HG02642 (cell line): ENCODE measurements at regions not wholly inside any gene's neighbourhood (a gene's known extent, or its start where the extent isn't known, plus 50 kb on each side); places are given as distances from the start of the nearest gene placed in this dataset.

ENCODE experiments used
- ATAC-seq: cut with Tn5 transposase; IDR thresholded peaks from one replicate; pipeline ENCODE4 v1.9.1; 2021; ENCODE audit warnings: mild to moderate bottlenecking; ENCODE audit not compliant: unreplicated experiment, poor library complexity

- ATAC-seq: no peak
Measured at GRCh38 chr13:105030851-105031250, 1504.6 kb downstream of the EFNB2 start.

DNA sequence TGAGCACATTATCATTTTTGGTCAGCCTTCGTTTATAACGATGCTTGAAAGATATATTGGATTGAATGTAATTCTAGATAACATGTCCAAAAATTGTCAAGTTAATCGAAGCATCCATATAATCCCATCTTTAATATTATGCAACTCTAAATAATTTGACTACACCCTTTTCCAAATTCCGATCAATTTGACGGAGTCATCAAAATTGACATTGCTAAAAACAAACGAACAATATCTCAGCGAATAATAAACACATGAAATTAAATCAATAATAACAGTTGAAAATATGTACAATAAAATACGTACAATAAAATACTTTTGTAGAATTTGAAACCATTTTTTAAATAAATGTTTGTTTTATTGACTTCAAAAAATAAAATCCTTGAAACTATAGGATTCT is 1516.4 kb downstream of the EFNB2 start:
- no peak for ATAC-seq

GRCh38 chr13:105016266-105016665 is 1519.2 kb downstream of the EFNB2 start:
- ATAC-seq: no peak

DNA sequence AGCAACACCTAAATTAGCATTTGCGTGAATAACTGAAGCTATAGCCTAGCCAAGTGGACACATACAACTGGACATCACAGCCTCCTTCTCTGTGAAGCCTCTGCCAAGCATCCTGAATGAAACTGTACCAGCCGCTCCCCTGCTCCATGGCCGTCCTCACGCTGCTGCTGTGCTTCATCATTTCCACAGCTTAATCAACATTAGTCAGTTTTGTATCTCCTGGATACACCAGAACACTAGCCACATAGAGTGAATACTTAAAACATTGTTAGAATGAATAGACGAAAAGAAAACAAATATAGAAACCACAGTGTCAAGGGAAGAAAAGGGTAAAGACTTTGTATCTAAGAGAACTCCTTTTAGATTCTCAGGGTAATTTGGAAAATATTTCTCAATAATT is 1526.9 kb downstream of the EFNB2 start:
- no peak for ATAC-seq

GRCh38 chr13:105007166-105007808 is 1528.2 kb downstream of the EFNB2 start:
- no peak for ATAC-seq

GRCh38 chr13:104996022-104996421 is 1539.4 kb downstream of the EFNB2 start:
- no peak for ATAC-seq

DNA sequence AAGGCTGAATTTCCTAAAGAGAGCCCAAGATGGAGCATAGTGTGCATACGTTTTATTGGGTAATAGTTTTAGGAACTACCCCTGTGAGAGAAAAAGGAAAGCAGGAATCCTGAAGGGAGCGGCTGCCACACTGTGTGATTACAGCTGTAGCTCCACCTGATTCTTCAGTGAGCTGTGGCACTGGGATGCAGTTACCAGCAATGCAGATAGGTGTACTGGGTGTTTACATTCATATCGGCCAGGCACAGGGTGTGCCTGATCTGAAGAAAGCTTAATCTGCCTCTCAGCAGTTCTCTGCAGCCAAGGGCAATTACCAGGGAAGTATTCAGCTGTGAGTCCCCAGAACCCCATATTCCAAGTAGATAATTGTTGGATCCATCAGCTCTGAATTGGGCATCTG is 1541.8 kb downstream of the EFNB2 start:
- no peak for ATAC-seq

DNA sequence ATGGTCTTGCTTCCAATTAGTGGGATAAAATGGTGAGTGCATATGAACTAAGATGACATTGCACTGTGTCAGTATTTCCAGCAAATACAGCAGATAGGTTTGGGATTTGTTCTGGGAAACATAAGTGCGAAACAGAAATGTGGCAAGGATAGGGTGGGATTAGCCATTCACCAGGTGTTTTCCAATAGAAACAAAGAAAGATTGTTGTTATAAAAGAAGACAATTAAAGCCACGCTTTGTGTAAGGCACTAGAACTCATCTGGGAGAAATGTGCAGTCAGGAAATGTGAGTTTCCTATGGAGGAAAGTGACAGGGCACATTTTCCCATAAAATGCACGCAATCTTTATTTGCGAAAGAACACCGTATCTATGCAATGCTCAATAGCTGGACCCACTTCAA is 1547.8 kb downstream of the EFNB2 start:
- ATAC-seq: no peak

DNA sequence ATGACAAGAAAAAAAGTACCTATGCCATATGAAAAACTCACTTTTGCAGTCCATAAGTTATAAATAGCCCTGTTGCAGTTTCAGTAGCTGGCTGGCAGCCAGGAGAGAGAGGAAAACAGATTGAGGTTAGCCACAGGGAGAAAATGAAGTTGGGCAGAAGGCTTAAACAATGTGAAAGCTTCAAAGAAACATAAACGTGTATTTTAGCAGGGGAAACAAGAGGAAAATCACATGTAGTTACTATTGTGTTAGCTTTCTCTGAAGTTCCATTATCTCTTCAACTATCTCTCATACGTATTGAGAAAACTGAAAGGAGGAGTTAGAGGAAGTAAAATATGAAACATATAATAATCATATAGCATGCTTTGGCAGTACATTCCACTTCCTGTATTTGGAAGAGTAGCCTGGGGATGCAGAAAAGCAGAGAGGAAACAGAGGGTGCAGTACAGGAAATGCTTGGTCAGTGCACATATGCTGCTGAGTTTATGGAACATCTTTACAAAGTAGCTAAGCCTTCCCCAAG is 1551.1 kb downstream of the EFNB2 start:
- peak; percentile 86 for ATAC-seq

GRCh38 chr13:104983601-104984000 is 1551.9 kb downstream of the EFNB2 start:
- ATAC-seq: no peak

- ATAC-seq: no peak
Measured at GRCh38 chr13:104980586-104980985, 1554.9 kb downstream of the EFNB2 start.

DNA sequence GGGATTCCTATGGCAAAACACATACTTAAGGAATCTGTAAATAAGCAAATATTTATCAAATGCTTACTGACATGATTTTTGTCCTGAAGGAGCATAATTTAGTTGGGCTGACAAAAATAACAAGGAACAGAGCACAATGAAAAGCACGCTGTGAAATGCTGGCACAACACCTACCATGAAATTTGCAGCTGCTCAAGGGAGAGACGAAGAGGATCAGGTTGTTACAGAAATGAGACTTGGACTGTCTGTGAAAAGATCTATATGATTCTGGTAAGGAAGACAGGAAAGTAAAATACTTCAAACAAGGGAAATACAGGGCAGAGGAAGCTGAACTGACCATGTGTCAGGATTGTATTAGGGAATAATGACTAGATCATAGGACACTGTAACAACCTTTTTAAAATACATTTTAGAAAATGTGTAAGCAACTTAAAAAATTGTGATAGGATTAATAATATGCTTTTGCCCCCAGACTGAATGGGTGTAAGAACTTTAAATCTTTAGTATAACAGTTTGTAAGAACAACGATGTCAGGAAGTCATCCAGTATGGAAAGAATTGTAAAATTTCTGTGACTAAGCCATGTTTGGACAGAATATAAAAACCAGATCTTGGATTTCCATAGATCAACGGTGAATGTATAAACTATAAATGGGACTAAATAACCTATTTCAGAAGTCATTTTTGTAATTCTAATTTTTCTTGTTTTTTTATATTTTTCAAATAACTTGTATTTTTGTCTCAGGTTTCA is 1556.0 kb downstream of the EFNB2 start:
- ATAC-seq: no peak

GRCh38 chr13:104976986-104977385 is 1558.5 kb downstream of the EFNB2 start:
- ATAC-seq: no peak

GRCh38 chr13:104975272-104975671 is 1560.2 kb downstream of the EFNB2 start:
- ATAC-seq: peak; percentile 66

- ATAC-seq: no peak
Measured at GRCh38 chr13:104968876-104969275, 1566.6 kb downstream of the EFNB2 start.

GRCh38 chr13:104967836-104968630 is 1567.4 kb downstream of the EFNB2 start:
- ATAC-seq: no peak

- no peak for ATAC-seq
Measured at GRCh38 chr13:104967376-104967775, 1568.1 kb downstream of the EFNB2 start.

DNA sequence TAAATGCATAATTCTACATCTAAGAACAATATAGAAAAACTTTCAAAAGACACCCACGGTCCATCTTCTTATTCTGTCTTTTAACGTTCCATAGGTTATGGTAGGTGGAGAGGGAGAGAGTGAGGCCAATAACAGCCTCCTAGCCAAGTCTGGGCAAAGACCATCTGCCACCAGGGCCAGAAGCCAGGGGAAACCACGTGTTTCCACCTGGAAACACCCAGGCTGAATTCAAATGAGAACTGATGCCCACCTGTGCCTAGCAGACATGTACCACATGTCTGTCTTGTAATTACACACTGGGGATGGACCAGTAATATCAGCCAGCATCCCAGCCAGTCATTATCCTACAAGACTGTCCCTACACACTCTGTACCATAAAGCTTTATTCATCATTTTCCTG is 1573.1 kb downstream of the EFNB2 start:
- no peak for ATAC-seq

DNA sequence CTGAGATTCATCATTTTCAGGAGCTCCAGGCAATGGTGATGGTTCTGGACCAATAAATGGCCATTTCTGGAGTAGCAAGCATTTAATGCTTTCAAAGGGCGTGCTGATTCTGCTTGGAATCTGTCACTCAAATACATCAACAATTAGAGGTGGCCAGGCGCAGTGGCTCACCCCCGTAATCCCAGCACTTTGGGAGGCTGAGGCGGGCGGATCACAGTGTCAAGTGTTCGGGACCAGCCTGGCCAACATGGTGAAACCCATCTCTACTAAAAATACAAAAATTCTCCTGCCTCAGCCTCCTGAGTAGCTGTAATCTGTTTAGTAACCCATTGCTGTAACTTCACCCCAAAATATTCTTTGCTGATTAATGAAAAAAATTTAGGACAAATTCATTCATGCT is 1574.2 kb downstream of the EFNB2 start:
- no peak for ATAC-seq

- no peak for ATAC-seq
Measured at GRCh38 chr13:104954210-104954609, 1581.3 kb downstream of the EFNB2 start.

- ATAC-seq: no peak
Measured at GRCh38 chr13:104953588-104953987, 1581.9 kb downstream of the EFNB2 start.
